Peyer's patch (tissue), 4 donors: ENCODE measurements at regions not wholly inside any gene's neighbourhood (a gene's known extent, or its start where the extent isn't known, plus 50 kb on each side); places are given as distances from the start of the nearest gene placed in this dataset.

Source experiments
- POLR2A ChIP-seq, 2 donors: fragments of 450-650 bp; IDR thresholded peaks; one replicate each; pipeline ENCODE4 v1.5.1; 2017; ENCODE audit warnings: antibody characterized with exemption in 2 of 2, mild to moderate bottlenecking in 2 of 2, moderate library complexity in 2 of 2
- TF ChIP-seq, protein P1 (sequence below), 6 experiments: fragments of 450-650 bp in 4 of 6; fragments of 200-600 bp in 2 of 6; sonication (generic) in 1 of 6; IDR thresholded peaks; one replicate each; pipeline ENCODE4 v1.5.1; 2017 to 2019; ENCODE audit warnings: antibody characterized with exemption in 6 of 6, mild to moderate bottlenecking in 3 of 6, moderate library complexity in 1 of 6

- TF ChIP-seq, protein P1, sequence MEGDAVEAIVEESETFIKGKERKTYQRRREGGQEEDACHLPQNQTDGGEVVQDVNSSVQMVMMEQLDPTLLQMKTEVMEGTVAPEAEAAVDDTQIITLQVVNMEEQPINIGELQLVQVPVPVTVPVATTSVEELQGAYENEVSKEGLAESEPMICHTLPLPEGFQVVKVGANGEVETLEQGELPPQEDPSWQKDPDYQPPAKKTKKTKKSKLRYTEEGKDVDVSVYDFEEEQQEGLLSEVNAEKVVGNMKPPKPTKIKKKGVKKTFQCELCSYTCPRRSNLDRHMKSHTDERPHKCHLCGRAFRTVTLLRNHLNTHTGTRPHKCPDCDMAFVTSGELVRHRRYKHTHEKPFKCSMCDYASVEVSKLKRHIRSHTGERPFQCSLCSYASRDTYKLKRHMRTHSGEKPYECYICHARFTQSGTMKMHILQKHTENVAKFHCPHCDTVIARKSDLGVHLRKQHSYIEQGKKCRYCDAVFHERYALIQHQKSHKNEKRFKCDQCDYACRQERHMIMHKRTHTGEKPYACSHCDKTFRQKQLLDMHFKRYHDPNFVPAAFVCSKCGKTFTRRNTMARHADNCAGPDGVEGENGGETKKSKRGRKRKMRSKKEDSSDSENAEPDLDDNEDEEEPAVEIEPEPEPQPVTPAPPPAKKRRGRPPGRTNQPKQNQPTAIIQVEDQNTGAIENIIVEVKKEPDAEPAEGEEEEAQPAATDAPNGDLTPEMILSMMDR (IDR thresholded peaks at IDR 0.05), result no peak
- no peak for TF ChIP-seq POLR2A (IDR thresholded peaks at IDR 0.05)
Observed at GRCh38 chr13:46476174-46476573, 76.8 kb upstream of the LRCH1 start.
